IPS-18a (cell line): ENCODE measurements at regions not wholly inside any gene's neighbourhood (a gene's known extent, or its start where the extent isn't known, plus 50 kb on each side); places are given as distances from the start of the nearest gene placed in this dataset.
"Not testable (repeated sequence)": the region's sequence is repeated elsewhere in the genome, so short reads cannot be mapped to it uniquely, and the experiment has no call there.

Experiments used
- H3K27ac ChIP-seq: one replicate; pipeline ENCODE4 v1.5.1; 2013; ENCODE audit warnings: low read length
- H3K27me3 ChIP-seq: one replicate; pipeline ENCODE4 v1.6.1; 2013; ENCODE audit warnings: mild to moderate bottlenecking, low read length; ENCODE audit not compliant: control insufficient read depth, insufficient read depth
- H3K36me3 ChIP-seq: one replicate; pipeline ENCODE4 v1.6.1; 2013; ENCODE audit warnings: low read depth, low read length; ENCODE audit not compliant: control insufficient read depth
- H3K4me1 ChIP-seq: one replicate; pipeline ENCODE4 v1.6.1; 2013; ENCODE audit warnings: low read depth, low read length; ENCODE audit not compliant: control insufficient read depth
- H3K4me3 ChIP-seq: one replicate; pipeline ENCODE4 v1.5.1; 2013; ENCODE audit warnings: low read length
- H3K9ac ChIP-seq: one replicate; pipeline ENCODE4 v1.6.1; 2013; ENCODE audit warnings: mild to moderate bottlenecking, low read length, moderate library complexity
- H3K9me3 ChIP-seq: one replicate; pipeline ENCODE4 v1.6.1; 2013; ENCODE audit warnings: low read depth, low read length; ENCODE audit not compliant: control insufficient read depth

GRCh38 chr7:108657140-108657726, 87.6 kb downstream of the DNAJB9 start:
- not testable (repeated sequence) for H3K4me1 ChIP-seq, H3K27ac ChIP-seq, H3K9me3 ChIP-seq, H3K36me3 ChIP-seq, H3K27me3 ChIP-seq, H3K4me3 ChIP-seq, H3K9ac ChIP-seq

DNA sequence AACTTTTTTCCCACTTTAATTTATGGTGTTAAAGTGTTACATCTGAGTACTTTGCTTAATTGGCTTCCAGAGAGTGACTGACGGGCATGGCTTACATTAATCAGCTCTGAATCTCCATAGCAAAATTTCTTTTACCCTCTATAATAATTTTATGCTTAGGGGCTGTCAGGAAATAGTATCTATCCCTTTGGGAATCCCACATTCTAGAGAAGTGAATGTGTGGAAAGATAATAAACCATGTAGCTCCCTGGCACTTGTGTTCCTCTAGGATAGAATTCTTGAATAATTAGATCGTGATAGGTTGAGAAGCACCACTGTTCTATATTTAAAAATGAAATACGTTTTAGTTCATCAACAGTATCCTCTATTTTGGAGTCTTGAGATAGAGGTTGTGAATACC, 89.6 kb downstream of the DNAJB9 start:
- no peak overlapping the region for H3K9ac ChIP-seq
- H3K27me3 ChIP-seq = no peaks in the 10 kb centered on the region
- no peaks in the 10 kb centered on the region for H3K36me3 ChIP-seq
- no peaks in the 10 kb centered on the region for H3K4me1 ChIP-seq
- H3K4me3 ChIP-seq = no peak overlapping the region
- H3K27ac ChIP-seq = no peak overlapping the region
- H3K9me3 ChIP-seq = no peaks in the 10 kb centered on the region

DNA sequence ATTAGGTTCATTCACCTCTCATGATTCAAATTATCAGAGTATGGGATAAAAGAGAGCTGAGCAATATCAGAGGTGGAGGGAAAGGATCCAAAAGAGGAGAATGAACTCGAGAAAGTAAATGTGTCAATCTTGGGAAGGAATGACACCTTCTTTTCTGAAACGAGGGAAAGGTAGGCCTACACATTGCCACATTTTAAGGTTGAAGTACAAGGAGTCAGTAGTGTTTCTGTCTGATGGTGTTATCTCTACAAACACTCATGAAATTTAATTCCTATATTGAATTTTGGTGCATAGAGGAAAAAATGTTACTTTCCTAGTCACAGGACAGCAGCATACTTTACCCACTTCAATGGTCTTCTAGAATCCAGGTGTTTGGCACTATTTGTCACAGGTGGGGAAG, 90.2 kb downstream of the DNAJB9 start:
- Histone ChIP-seq H3K27ac (no peak overlapping the region), H3K4me1 (no peaks in the 10 kb centered on the region), H3K36me3 (no peaks in the 10 kb centered on the region), H3K9ac (no peak overlapping the region), H3K9me3 (no peaks in the 10 kb centered on the region), H3K4me3 (no peak overlapping the region), H3K27me3 (no peaks in the 10 kb centered on the region)

GRCh38 chr7:108660465-108660864, 90.8 kb downstream of the DNAJB9 start:
- H3K4me3 ChIP-seq = no peak overlapping the region
- no peaks in the 10 kb centered on the region for H3K36me3 ChIP-seq
- no peaks in the 10 kb centered on the region for H3K27me3 ChIP-seq
- H3K4me1 ChIP-seq = no peaks in the 10 kb centered on the region
- no peak overlapping the region for H3K9ac ChIP-seq
- no peak overlapping the region for H3K27ac ChIP-seq
- H3K9me3 ChIP-seq = no peaks in the 10 kb centered on the region

DNA sequence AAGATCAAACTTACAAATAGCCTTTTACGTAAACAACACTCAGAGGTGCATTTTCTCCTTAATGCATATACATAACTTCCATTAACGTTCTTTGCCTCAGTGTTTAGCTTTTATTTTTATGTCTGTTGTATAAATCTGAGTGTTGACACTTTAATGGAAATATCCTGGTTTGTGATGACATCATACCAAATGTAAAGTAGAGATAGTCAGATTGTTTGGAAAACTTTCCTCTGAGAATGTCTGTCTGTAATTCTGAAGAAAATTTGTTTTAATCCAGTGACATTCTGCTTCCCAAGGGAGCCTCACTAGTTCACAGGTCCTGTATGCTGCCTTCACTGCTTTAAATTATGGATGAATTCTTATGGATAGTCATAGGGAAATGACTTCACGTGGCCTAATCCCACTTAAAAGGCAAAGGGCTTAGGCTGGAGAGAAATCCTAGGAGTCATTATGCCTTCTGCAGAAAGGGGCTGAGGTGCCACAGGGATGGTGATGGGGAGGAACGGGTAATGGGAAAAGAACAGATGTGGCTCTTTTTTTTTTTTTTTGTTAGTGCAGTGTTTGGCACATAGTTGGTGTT, 93.2 kb downstream of the DNAJB9 start:
- Histone ChIP-seq H3K4me1 (no peaks in the 10 kb centered on the region), H3K36me3 (no peaks in the 10 kb centered on the region), H3K4me3 (no peak overlapping the region), H3K27ac (no peak overlapping the region), H3K9me3 (no peaks in the 10 kb centered on the region), H3K27me3 (no peaks in the 10 kb centered on the region), H3K9ac (no peak overlapping the region)

- Histone ChIP-seq H3K4me3 (no peak overlapping the region), H3K4me1 (no peaks in the 10 kb centered on the region), H3K9me3 (no peaks in the 10 kb centered on the region), H3K9ac (no peak overlapping the region), H3K36me3 (no peaks in the 10 kb centered on the region), H3K27ac (no peak overlapping the region), H3K27me3 (no peaks in the 10 kb centered on the region)
These were observed 94.0 kb downstream of the DNAJB9 start for GRCh38 chr7:108663701-108664100.

- Histone ChIP-seq H3K27ac (no peak overlapping the region), H3K9me3 (no peaks in the 10 kb centered on the region), H3K4me1 (no peaks in the 10 kb centered on the region), H3K36me3 (no peaks in the 10 kb centered on the region), H3K4me3 (no peak overlapping the region), H3K27me3 (no peaks in the 10 kb centered on the region), H3K9ac (no peak overlapping the region)
These were observed 97.5 kb downstream of the DNAJB9 start for GRCh38 chr7:108667216-108667615.

- Histone ChIP-seq H3K27ac (no peak overlapping the region), H3K9ac (no peak overlapping the region), H3K4me3 (no peak overlapping the region), H3K36me3 (no peaks in the 10 kb centered on the region), H3K27me3 (no peaks in the 10 kb centered on the region), H3K4me1 (no peaks in the 10 kb centered on the region), H3K9me3 (no peaks in the 10 kb centered on the region)
These were observed 100.3 kb downstream of the DNAJB9 start for GRCh38 chr7:108669958-108670357.

- not testable (repeated sequence) for H3K9ac ChIP-seq, H3K27me3 ChIP-seq, H3K4me1 ChIP-seq, H3K4me3 ChIP-seq, H3K9me3 ChIP-seq, H3K27ac ChIP-seq, H3K36me3 ChIP-seq
These were observed 104.0 kb downstream of the DNAJB9 start for GRCh38 chr7:108673699-108674098.

- H3K27ac ChIP-seq = no peak overlapping the region
- no peaks in the 10 kb centered on the region for H3K4me1 ChIP-seq
- H3K9ac ChIP-seq = no peak overlapping the region
- H3K9me3 ChIP-seq = no peaks in the 10 kb centered on the region
- H3K27me3 ChIP-seq = no peaks in the 10 kb centered on the region
- H3K36me3 ChIP-seq = no peaks in the 10 kb centered on the region
- H3K4me3 ChIP-seq = no peak overlapping the region
These were observed 115.0 kb downstream of the DNAJB9 start for GRCh38 chr7:108684629-108685028.

DNA sequence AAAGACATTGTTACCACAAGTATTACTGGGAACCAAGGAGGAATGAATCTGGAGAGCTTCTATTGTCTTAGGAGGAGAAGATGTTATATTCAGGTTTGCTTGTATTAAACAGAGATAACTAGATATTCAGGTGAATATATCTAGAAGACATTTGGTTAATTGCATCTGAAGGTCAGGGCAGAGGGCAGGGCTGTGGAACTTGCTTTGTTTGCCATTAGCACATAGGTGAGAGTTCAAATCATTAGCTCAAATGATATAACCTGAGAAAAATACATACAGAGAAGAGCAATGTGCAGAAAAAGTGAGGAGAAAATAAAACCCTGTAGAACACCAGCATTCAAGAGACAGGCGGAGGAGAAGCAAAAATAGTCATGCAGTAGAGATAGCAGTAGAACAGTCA, 116.8 kb downstream of the DNAJB9 start:
- Histone ChIP-seq H3K27me3 (no peaks in the 10 kb centered on the region), H3K36me3 (no peaks in the 10 kb centered on the region), H3K9me3 (no peaks in the 10 kb centered on the region), H3K9ac (no peak overlapping the region), H3K27ac (no peak overlapping the region), H3K4me3 (no peak overlapping the region), H3K4me1 (no peaks in the 10 kb centered on the region)

DNA sequence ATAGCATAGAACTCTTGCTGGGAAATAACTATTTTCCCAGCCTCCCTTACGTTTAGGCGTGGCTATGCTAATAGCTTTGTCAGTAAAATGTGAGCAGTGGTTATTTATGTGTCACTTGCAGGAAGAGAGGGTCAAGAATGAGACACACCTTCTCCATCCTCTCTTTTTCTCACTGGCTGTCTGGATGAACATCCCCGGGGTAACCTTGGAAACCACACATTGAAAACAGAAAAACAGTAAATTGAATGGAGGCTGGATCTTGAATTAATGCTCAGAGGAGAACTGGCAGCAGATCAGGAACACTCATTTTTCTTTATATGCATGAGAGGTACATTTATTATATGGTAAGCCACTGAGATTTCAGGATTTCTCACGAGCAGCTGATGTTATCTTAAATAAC, 127.6 kb downstream of the DNAJB9 start:
- Histone ChIP-seq H3K27ac (no peak overlapping the region), H3K9me3 (no peaks in the 10 kb centered on the region), H3K4me1 (no peaks in the 10 kb centered on the region), H3K4me3 (no peak overlapping the region), H3K27me3 (no peaks in the 10 kb centered on the region), H3K9ac (no peak overlapping the region), H3K36me3 (no peaks in the 10 kb centered on the region)
